ENCODE measurements at regions not wholly inside any gene's neighbourhood (a gene's known extent, or its start where the extent isn't known, plus 50 kb on each side); places are given as distances from the start of the nearest gene placed in this dataset.
"Not testable (repeated sequence)": the region's sequence is repeated elsewhere in the genome, so short reads cannot be mapped to it uniquely, and the experiment has no call there.

DNA sequence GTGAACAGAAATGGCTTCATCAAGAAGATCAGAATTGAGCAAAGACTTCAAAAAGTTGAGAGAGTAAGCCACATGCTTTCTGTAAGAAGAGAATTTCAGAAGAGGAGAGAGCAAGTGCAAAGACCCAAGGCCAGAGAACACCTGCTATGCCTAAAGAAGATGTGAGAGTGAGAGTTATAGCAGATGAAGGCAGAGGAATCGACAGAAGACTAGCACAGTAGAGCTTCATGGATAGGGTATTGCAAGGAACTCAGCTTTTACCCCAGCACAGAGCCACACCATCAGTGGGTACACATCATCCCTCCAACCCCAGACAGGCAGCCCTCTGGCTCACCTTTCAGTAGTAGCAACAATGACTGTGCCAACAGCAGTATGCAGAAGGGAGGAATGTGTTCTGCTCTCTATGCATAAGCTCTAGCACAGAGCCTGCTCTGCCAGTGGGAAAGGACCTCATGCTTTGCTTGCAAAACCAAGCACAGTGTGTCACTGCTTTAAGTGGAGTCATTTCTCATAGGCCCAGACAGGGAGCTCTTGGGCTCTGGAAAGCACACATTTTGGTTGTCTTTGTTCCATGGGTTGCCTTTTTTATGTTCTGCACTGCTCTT lies 318.6 kb downstream of the NAF1 start:
- intact Hi-C loops (cut with micrococcal nuclease), result no loop called here

DNA sequence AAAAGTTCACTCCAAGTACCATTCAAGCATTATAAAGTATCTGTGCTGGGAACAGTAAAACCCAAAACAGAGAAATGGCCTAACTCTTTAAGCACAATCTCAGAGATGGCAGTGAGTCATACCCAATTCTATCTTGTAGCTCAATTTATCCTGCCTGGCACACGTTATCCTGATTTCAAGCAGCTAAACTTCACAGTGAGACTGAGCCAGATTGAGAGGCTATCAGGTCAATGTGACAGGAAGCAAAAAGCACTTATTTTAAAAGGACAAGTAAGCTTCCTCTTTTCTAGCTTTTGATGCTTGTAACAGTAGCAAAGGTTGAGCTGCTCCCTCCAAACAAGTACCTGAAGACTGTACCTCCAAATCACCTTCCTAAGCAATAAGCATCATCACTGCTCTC lies 324.9 kb downstream of the NAF1 start:
- intact Hi-C loops (cut with micrococcal nuclease), result no loop called here

DNA sequence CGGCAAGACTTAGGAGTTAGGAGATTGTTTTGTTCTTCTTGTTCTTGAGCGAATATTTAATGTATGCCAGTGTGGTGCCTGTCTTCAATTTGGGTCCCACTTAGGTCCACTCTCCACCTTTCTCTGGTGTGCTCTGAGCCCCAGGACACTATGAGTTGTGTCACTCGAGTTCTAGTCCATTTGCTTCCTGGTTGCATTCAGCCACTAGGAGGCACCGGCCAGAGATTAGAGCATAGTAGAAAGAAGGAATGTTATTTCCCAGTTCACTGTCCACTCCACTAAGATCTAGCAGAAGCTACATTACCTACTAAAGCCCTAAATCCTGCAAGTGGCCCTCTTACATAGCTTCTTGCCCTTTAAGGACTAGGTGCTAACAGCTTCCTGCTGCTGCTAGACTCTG lies 326.9 kb downstream of the NAF1 start:
- intact Hi-C loops (cut with micrococcal nuclease), result no loop called here

DNA sequence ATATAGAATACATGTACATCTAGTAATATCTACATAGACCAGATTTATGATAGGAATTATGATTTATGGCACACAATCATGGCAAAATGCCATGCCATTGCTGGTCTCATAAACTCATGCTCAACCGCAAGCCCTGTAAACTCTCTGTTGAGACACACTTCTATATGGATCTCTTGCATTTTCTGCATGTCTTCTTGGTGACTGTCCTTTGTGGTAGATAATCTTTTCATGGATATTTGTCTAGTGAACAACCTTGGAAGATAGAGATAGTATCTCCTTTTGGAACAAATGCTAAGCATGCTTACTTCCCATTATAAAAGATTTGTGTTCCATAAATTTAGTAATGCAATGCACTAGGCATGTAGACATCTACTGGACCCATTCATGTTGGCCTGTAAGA lies 328.0 kb downstream of the NAF1 start:
- intact Hi-C loops (cut with micrococcal nuclease), result no loop called here

DNA sequence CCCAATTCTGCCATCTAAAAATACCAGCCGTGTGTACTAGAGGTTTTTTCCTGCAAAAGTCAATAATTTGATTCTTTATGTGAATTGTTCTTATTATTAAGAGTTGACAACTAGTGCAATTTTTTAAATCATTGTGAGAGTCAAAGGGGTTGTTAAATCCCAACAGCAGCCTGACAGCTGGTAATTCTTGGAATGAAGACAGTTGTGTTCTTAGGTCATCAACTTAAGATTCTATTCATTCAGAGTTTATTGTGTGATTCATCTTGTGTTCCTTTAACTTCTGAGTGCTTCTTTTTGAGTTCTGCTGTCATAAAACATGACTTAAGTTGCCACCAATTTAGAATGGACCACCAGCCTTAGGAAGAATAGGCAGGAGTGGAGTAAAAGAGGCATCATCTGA lies 329.0 kb downstream of the NAF1 start:
- intact Hi-C loops (cut with micrococcal nuclease), result no loop called here

DNA sequence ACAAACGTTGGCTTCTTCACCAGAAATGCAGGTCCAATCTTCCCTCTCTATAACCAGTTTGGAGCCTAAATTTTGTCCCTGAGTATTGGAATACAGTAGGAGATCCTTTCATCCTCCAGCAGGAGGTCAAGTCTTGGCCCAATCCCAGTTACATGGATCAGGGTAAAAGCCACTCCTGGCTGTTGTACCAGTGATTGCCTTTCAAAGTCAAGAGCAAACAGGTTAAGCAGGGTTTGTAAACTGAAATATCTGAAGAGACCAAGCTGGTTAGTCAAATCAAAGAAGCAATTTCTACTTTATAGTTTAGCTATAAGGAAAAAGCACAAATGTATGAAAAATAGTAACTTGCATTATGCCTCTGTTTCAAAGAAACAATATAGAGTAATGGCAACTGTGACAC lies 329.4 kb downstream of the NAF1 start:
- intact Hi-C loops (cut with micrococcal nuclease), result no loop called here

DNA sequence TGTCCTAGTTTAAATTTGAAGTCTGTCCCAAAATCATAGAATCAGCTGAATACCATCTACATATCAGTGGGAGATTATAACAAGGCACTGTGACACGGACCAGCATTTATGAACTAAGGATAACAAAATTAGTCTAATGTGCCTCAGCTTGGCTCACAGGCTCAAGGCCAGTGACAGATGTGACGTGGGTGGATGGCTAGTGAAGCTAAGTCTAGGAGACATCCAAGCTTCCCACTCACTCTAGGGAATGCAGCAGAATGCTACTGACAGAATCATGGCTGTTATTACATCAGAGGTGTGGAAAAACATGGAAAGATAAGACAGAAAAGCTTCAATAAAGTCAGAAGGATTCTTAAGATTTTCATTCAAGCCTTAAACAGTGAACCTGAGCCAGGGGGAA lies 329.9 kb downstream of the NAF1 start:
- intact Hi-C loops (cut with micrococcal nuclease), result no loop called here

DNA sequence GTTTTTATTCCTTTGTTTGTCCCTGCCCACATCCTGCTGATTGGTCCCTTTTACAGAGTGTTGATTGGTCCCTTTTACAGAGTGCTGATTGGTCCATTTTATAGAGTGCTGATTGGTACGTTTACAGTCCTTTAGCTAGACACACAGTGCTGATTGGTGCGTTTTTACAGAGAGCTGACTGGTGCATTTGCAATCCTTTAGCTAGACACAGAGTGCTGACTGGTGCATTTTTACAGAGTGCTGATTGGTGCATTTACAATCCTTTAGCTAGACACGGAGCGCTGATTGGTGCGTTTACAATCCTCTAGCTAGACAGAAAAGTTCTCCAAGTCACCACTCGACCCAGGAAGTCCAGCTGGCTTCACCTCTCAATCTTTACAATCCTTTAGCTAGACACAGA lies 330.4 kb downstream of the NAF1 start:
- intact Hi-C loops (cut with micrococcal nuclease), result not testable (repeated sequence)

DNA sequence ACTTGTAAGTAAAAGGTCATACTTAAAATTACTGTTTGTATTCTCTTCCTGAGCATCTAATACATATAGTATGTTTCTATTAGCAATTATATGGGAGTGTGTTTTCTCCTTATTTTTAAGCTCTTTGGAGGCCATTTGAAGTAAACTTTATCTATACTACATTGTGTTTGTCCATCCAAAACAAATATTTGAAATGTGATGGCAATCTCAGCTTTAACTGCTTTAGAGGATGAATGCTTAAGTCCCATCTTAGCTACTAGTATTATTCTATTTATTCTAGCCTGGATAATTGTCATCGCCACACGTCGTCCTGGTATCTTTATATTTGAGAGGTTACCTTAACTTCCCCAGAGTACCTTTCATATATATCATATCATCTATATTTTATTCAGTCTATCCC lies 335.8 kb downstream of the NAF1 start:
- intact Hi-C loops (cut with micrococcal nuclease), result no loop called here

DNA sequence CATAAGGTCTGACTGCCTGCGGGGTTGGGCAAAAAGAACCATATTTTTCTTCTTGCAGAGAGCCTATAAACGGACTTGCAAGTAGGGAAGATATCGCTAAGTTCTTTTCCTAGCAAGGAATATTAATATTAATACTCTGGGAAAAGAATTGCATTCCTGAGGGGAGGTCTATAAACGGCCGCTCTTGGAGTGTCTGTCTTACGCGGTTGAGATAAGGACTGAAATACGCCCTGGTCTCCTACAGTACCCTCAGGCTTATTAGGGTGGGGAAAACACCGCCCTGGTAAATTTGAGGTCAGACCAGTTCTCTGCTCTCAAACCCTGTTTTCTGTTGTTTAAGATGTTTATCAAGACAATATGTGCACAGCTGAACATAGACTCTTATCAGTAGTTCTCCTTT lies 349.3 kb downstream of the NAF1 start:
- intact Hi-C loops (cut with micrococcal nuclease), result not testable (repeated sequence)

DNA sequence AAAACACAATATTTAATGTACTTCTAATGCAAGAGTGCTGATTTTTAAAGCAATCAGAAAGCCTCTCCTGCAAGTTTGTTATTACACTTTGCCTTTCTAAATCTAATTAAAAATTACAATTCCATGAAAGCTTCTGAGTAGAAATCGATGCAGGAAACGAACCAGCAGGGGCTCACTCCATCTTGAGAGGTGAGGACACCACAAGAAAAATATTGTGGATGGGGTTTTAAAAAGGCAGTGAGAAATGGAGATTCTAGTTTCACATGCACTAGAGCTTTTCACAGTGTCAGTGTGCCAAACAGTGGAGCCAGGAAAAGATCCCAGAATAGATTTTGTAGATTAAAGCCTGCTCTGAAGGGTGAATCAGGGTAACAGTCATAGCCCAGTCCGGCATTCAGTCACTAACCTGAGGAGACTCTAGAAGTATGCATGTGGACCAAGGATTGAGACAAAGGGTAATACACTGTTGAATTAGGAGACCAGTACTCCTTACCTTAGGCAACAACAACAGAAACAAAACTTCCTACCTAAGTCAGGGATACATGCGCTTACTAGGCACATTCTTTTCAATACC lies 362.3 kb downstream of the NAF1 start:
- intact Hi-C loops (cut with micrococcal nuclease), result no loop called here

DNA sequence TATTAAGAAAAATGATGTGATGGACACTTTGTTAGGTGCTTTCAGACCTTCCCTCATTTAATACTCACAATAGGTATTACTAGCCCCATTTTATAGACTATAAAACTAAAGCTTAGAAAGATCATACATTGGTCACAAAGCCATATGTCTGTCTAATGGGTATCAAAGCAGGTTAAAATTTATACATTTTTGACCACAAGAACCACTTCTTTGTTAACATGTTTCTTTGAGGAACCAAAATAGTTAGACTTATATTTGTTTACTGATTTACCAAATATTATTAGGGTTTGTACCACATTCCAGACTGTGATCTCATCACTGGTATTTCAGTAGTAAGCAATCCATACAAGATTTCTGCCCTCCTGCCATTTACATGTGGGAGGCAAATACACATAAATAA lies 363.3 kb downstream of the NAF1 start:
- intact Hi-C loops (cut with micrococcal nuclease), result no loop called here

DNA sequence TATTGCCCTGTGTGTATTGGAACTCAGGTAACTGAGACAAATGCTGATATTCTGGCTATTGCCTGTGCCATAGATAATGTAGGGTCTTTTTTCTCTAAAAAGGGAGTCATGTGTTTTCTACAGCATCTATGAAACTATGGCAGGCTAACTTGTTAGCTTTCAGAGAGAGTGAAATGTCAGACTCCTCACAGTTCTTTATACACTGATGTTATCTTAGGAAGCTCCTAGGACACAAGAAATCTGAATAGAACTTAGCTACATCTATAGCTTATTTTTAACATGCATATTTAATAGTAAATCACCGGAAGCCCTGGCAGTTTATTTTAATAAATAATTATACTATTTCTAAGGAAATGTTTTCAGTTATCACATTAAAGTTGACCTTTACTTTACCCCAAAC lies 369.6 kb downstream of the NAF1 start:
- intact Hi-C loops (cut with micrococcal nuclease), result no loop called here

DNA sequence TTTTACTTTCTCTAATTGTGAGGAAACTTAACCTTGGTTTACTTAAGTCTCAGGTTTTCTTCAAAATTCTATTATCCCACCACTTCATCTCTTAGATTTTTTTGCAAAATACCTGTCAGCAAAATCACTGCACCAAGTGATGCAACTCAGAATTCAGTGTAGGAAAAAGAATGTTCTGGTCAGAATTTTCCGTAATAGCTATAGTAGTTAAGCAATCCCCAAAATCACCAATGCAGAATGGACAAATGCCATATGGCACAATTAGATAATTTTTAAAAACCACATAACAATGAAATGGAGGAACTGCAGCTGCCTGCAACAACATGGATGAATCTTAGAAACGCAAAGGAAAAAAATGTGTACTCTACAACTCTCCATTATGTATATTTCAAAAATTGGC lies 373.1 kb downstream of the NAF1 start:
- intact Hi-C loops (cut with micrococcal nuclease), result no loop called here

DNA sequence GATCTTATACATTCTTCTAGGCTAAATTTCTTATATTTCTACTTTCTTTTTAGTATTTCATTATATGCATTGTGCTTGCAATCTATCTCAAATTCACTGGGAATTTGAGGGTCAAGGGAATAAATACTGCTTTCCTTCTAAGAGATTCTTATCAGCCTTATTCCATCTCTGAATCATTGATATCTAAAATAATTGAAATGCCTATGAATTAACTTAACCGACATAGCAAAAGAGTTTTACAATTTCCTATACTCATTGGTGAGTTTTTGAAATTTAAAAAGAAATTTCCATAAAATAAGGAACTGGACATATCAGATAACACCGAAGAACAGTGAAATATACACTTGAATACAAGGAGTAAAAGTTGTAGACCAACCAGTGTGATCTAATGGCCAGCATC lies 373.7 kb downstream of the NAF1 start:
- intact Hi-C loops (cut with micrococcal nuclease), result no loop called here

DNA sequence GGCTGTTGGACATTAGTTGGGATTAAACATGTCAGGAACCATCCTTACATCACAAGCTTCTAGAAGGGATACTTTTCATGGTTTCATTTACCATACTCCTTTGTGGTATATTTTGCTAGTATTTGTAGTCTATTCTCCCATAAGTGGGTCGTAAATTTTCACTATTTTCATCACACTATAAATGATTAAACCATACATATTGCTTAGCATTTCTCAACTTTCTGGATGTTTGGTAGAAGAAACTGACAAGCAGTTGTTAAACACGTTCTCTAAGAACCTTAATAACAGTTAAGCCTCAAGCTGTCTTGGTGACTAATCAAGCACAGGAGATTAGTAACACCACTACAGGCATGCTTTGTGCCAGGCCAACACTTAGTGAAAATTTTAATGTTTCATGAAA lies 375.5 kb downstream of the NAF1 start:
- intact Hi-C loops (cut with micrococcal nuclease), result no loop called here

DNA sequence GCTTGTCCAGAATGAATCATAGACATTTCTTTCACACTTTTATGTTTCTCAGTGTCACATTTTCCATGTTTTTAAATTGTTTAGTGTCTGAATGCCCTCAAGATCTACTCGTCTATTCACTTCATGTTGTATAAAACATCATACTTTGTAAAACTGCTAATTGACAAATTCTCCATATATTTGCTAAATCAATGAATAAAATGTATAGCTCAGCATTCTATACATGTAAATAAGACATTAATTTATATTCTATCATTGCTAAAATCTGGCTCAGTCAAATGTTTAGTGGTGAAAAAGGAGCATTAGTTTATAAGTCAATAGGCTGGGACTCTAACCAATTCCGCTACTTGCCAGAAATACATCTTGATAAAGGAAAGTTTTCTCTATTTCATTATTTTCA lies 379.6 kb downstream of the NAF1 start:
- intact Hi-C loops (cut with micrococcal nuclease), result no loop called here

DNA sequence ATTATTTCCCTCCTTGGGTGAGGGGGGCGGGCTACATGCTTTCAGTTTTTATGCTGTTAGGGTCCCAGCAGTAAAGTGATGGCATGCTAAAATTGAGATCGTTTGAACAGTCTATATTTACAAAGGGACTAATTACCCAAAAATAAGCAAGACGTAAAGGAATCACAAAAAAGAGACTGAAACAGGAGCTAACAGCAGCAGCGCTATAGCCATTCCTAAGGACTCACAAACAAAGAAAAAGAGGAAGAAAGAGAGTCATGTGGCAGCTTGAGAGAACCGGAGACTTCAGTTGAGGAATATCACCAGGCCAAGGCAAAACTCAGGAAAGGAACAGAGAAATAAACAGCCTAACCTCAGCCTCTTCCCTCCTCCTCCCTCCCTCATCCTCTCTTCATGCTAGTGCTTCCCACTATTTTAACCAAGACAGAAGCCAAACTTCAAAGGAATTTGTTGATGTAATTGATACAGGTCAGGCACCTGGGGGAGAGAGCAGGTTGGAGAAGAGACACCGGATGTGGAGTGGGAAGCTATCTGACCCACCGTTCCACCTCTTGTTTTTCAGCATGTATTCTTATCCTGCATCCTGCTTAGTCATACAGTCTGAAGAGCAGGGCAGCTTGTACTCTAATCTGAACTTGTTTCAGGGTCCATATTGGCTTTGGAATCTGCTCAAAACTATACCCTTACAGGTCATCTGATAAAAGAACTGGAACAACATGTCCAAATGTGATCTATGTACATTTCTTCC lies 383.7 kb downstream of the NAF1 start:
- intact Hi-C loops (cut with micrococcal nuclease), result no loop called here

DNA sequence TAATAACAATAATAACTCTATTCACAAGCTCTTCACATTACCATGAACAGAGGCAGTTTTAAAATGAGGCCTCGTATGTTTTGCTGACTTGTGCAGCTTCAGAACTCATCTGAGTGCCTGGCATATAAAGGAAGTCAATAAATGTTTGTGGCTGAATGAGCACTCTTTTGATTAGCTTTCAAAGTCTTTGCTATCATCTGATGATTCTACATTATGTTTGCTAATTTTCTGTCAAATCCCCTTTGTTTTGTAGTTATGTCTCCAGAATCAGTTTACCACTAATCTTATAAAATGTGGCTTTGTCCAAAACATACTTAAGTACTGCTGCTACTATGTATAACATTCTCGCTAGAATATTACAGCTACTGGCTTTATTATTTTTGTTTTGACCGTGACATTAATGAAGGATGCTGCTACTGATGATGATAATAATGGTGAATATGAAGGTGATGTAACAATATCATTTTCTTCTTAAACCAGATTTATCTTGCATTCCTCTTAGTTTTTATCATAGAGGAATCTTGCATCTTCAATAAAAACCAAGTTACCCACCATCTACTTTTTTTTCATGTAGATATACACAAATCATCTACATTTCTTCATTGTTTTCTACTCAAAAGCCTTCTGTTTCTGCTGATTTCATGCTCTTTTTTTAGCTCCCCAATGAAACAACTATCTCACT lies 384.5 kb downstream of the NAF1 start:
- intact Hi-C loops (cut with micrococcal nuclease), result no loop called here

DNA sequence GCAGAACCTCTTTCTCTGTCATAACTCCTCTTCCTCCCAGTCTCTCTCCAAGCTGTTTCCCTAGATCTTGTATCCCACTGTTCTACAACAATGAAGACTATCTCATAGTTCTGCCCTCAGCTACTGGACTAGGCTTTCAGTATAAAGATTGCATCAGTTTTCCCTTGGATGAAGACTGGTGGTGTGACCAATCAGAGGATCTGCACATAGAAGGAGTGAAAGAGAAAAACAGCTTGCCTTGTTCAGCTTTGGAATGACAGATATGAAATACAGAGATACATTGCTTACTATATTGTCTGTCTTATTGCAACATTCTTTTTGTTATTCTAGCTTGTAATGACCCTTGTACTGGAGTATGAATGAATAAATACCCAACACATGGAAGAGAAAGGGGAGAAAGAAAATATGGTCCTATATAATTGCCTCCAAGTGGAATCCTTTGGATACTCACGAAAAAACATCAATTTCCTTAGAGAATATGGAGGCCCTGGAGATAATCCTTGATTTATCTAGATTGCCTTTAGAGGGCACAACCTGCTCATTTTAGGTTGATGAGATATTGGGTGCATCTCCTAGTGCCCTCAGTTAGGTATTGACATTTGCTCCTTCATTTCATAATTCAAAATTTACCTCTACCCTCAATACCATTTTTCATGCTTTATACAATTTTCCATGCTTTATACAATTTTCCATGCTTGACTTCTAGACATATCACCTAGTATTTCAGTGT lies 395.8 kb downstream of the NAF1 start:
- intact Hi-C loops (cut with micrococcal nuclease), result no loop called here

DNA sequence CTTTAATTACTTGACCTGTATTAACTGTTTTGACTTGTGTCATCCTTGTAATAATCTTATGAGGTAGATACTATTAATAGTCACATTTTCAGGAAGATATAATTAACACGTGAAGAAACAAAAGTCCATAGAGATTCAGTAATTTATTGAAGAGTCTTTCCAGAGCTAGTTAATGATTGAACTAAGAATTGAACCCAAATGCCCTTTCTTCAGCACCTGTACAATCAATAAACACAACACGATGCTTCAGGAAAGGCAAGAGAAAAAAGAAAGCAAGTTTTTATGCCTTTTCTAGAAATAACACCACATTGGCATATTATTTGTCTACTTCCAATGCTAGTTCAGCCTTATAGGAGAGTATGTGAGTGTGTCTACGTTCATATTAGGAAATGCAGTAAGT lies 399.6 kb downstream of the NAF1 start:
- intact Hi-C loops (cut with micrococcal nuclease), result no loop called here

DNA sequence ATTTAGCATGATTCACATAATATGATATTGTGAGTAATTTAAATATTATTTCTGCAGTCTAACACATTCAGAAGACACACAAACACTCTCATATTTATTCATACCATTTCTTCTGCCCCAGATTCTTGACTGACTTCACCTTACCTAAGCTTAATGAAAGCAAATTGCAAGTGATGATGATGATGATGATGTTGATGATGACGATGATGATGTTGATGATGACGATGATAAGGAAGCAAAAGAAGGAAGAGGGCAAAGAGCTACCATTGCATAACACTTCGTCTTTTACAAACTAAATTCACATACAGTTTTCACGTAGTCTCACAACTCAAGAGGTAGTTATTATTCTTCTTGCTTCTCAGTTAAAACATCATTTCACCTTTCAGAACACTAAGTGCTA lies 404.7 kb downstream of the NAF1 start:
- intact Hi-C loops (cut with micrococcal nuclease), result no loop called here

Data from T-helper 2 cell treated with Interferon-gamma antibody and Interleukin-4, amounts not matched to agents 100 ng/mL and 5 ng/mL, for 36 hours (primary cell).